HG03095 (cell line): ENCODE measurements at regions not wholly inside any gene's neighbourhood (a gene's known extent, or its start where the extent isn't known, plus 50 kb on each side); places are given as distances from the start of the nearest gene placed in this dataset.

Experiments used
- ATAC-seq: cut with Tn5 transposase; IDR thresholded peaks from one replicate; pipeline ENCODE4 v1.9.1; 2021; ENCODE audit warnings: moderate library complexity; ENCODE audit not compliant: unreplicated experiment

DNA sequence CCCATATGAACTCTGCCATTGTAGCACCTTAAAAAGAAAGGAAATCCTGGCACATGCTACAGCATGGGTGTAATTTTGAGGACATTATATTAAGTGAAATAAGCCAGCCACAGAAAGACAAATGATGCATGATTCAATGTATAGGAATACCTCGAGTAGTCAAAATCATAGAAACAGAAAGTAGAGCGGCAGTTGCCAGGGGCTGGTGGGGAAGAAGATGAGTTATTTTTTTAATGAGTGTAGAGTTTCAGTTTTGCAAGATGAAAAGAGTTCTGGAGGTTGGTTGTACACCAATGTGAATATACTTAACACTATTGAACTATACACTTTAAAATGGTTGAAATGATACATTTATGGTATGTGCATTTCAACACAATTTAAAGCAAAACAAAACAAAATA lies 133.0 kb downstream of the ZDHHC21 start:
- ATAC-seq: no peak

GRCh38 chr9:14554886-14555285 lies 138.3 kb downstream of the ZDHHC21 start:
- no peak for ATAC-seq

- ATAC-seq: no peak
These were observed 145.8 kb downstream of the ZDHHC21 start for GRCh38 chr9:14547245-14548060.

GRCh38 chr9:14546693-14547092 lies 146.5 kb downstream of the ZDHHC21 start:
- ATAC-seq: no peak

GRCh38 chr9:14542071-14542470 lies 151.2 kb downstream of the ZDHHC21 start:
- no peak for ATAC-seq

DNA sequence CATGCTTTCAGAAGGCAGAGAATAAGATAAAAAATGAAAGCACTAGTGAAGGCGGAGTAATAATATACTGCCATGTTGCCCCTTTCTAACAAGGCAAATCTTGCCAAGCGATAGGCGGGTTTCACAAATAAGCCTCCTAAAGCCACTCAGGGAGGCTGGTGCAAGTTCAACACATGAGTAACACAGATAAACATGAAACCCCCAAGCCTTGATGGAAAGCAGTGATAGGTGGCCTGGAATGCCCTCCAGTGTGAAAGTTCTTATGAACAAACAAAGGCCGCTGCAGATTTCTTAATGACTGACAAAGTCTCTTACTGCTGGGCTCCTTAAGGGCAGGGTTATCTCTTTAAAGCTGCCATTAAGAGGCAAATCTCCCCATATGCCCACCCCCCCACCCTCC lies 154.7 kb downstream of the ZDHHC21 start:
- no peak for ATAC-seq

GRCh38 chr9:14535161-14535955 lies 157.9 kb downstream of the ZDHHC21 start:
- ATAC-seq: no peak

DNA sequence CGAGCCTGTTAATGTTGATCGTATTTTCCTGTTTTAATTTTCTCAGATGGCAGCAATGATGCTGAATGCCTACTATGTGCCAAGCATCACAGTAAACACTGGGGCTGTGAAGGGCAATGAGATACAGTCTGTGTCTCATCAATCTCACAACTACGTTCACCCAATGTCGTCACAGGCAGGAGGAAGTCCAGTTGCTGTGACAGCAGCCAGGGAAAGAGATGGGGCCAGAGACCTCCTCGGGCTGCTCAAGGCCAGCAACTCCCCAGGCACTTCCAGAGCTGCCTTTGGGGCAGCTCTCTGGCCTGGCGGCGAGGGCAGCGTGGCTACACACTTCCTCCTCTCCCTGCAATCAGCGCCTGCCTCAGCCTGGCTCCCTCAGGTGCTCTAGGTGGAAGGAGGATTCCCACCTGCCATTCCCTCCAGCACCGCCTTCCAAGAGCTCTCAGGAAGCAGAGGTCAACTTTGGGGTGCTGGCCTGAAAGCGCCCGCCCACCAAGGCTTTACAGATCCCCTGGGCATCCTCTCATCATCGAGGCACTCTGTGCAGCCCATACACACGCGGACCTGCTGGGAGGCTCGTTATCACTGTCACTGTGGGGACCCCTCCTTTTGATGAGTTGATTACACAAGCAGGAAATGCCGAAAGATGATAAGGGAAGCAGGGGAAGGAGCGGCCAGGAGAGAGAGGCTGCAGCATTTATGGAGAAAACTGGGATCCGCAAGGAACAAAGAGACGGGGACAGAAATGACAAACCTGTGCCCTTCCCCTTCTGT lies 159.2 kb downstream of the ZDHHC21 start:
- ATAC-seq: no peak

- ATAC-seq: no peak
These were observed 160.6 kb downstream of the ZDHHC21 start for GRCh38 chr9:14532456-14533115.

DNA sequence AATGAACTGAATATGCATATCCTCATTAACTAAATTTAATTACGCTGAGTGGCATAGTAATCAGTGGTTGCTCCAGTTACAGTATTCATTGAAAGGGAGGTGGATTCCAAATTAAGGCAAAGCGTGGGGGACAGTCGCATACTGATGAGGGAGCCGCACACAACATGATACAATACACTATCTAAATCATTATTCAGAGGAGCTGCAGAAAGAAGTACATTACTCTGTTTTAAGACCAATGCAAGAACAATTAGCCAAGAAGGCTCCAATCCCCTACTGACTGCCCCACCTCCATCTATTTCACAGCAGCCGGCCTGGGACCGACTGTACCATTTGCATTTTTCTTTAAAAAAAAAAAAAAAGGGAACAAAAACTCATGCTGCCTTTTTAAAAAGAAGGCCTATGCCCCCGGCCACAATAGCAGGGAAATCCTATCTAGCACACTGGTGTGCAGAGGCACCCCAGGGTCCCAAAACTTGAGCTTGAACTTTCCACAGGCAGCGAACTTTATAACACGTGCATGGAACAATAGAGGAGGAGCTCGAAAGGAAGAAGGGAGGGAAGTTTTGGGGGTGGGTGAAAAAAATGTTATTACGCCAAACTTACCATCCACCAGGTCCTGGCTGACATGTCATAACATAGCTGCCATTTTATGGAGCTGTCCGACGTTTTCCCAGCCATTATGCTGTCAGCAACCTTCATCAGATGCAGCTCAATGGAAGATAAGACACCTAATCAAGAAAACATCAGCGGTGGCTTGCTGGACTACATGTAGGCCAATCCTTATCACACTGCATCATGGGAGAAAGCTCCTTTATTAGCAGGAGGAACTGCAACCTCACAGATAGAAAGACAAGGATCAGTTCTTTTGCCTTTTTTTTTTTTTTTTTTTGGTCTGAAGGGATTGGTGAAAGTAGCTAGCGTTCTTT lies 161.6 kb downstream of the ZDHHC21 start:
- ATAC-seq: no peak

DNA sequence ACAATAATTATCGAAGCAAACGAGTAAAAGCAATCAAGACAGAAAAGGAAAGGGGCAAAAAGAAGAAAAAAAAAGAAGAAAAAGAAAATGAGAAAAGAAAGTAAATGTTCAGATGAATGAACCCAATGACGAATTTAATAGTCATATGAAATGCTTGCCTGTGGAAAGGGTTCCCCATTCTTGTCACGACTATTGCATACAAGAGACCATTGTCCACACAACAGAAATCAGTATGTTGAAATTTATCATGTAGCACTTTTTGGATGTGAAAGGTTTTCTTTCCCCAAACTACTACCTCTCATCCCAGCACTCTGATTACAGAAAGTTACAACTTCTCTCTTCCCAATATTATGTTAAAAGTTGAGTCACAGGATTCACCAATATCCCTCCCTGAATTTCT lies 162.4 kb downstream of the ZDHHC21 start:
- ATAC-seq: no peak

- ATAC-seq: no peak
These were observed 162.9 kb downstream of the ZDHHC21 start for GRCh38 chr9:14530366-14530765.

GRCh38 chr9:14529629-14530028 lies 163.6 kb downstream of the ZDHHC21 start:
- no peak for ATAC-seq

DNA sequence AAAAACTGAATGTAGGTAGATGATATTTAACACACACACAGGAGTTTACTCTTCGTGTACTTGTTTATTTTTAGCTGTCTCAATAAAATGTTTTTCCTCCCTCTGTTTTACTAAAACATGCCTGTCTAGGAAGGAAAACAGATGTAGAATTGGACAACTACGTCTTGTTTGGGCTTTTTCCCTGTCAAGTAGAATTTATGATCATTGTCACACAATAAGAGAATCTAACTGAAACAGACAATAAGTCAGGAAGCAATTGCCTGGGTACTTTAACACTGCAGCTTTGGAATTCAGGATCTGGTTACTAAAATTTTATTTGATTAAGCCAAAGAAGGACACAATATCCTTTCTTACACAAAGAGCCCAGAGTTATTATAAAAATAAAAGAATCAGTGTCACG lies 164.2 kb downstream of the ZDHHC21 start:
- no peak for ATAC-seq

- ATAC-seq: no peak
These were observed 166.7 kb downstream of the ZDHHC21 start for GRCh38 chr9:14526504-14526903.

DNA sequence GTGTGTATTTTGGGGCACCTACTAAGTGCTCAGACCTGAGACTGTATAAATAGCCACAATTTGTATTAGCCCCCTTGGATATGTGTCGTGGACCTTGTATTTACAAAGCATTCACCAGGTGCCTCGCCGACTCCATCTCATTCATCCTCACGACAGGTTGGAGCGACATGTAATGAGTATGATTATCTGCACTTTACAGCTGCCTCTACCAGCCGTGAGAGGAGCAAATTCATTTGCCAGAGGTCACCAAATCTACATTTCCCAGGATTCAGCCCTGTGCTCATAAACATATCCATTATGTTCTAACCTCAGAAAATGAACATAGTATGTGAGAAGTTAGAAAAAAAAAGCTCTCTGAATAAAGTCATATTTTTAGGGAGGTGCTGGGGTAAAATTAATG lies 167.4 kb downstream of the ZDHHC21 start:
- no peak for ATAC-seq

DNA sequence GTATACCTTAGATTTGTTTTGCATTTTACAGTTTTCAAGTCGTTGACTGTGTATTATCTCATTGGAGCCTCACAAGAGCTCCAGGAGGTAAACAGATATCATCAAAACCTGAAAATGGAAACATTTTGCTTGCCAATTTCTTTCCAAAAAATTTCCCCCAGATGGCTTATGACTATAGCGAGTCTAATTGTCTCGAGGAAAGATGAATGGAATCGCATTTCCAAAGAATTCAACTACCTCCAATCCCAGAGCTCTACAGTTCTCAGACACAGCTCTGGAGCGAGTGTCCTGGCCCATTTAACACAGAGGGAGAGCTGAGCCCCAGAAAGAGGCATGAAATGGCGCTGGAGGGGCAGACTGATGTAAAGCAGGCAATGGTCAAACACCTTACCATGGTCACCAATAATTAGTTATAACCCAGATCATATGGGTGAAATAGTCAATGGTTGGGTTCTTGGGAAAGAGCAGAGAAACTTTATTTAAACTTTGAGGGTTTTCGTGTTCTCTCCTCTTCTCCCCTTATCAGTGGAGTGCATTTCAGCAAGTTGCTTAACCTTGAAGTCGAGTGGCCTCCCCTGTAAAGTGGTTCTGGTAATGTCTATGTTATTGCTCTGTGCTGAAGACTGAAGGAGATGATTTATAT lies 168.2 kb downstream of the ZDHHC21 start:
- ATAC-seq: no peak

- ATAC-seq: no peak
These were observed 169.7 kb downstream of the ZDHHC21 start for GRCh38 chr9:14523545-14523944.

- no peak for ATAC-seq
These were observed 170.4 kb downstream of the ZDHHC21 start for GRCh38 chr9:14522627-14523379.
